ENCODE measurements at regions not wholly inside any gene's neighbourhood (a gene's known extent, or its start where the extent isn't known, plus 50 kb on each side); places are given as distances from the start of the nearest gene placed in this dataset.

GRCh38 chr16:72680732-72681131 is 367.2 kb downstream of the ZFHX3 start:
- Histone ChIP-seq H3K4me1 (no peaks in the 10 kb centered on the region), H3K27ac (no peak overlapping the region), H3K9me3 (no peaks in the 10 kb centered on the region), H3K36me3 (no peaks in the 10 kb centered on the region), H3K4me3 (no peak overlapping the region), H3K27me3 (no peaks in the 10 kb centered on the region)
- TF ChIP-seq CTCF (IDR thresholded peaks at IDR 0.05): no peak
- ATAC-seq: no peak
- DNase-seq: no peak
- intact Hi-C loops (cut with DNase I): no loop called here

- no peak overlapping the region for H3K4me3 ChIP-seq
- TF ChIP-seq CTCF (IDR thresholded peaks at IDR 0.05): no peak
- no peaks in the 10 kb centered on the region for H3K9me3 ChIP-seq
- H3K4me1 ChIP-seq: no peaks in the 10 kb centered on the region
- DNase-seq (no peak), ATAC-seq (no peak)
- H3K27ac ChIP-seq: no peak overlapping the region
- H3K27me3 ChIP-seq: no peaks in the 10 kb centered on the region
- intact Hi-C loops (cut with DNase I): no loop called here
- H3K36me3 ChIP-seq: no peaks in the 10 kb centered on the region
Observed at GRCh38 chr16:72679856-72680255, 368.1 kb downstream of the ZFHX3 start.

- H3K4me3 ChIP-seq: no peak overlapping the region
- no peak for DNase-seq
- intact Hi-C loops (cut with DNase I): no loop called here
- no peaks in the 10 kb centered on the region for H3K36me3 ChIP-seq
- H3K27me3 ChIP-seq: no peaks in the 10 kb centered on the region
- H3K4me1 ChIP-seq: no peaks in the 10 kb centered on the region
- H3K27ac ChIP-seq: no peak overlapping the region
- no peak for TF ChIP-seq CTCF (IDR thresholded peaks at IDR 0.05)
- H3K9me3 ChIP-seq: peaks cover 9% of the 10 kb centered on the region
- ATAC-seq: peak; percentile 96
Observed at GRCh38 chr16:72677662-72678447, 370.1 kb downstream of the ZFHX3 start.

- peaks cover 11% of the 10 kb centered on the region for H3K9me3 ChIP-seq
- no peak for TF ChIP-seq CTCF (IDR thresholded peaks at IDR 0.05)
- DNase-seq (no peak), ATAC-seq (no peak)
- H3K36me3 ChIP-seq: no peaks in the 10 kb centered on the region
- H3K4me3 ChIP-seq: no peak overlapping the region
- intact Hi-C loops (cut with DNase I): no loop called here
- no peak overlapping the region for H3K27ac ChIP-seq
- H3K27me3 ChIP-seq: no peaks in the 10 kb centered on the region
- no peaks in the 10 kb centered on the region for H3K4me1 ChIP-seq
Observed at GRCh38 chr16:72673118-72673517, 374.8 kb downstream of the ZFHX3 start.

- Histone ChIP-seq H3K27me3 (no peaks in the 10 kb centered on the region), H3K4me1 (peaks cover 14% of the 10 kb centered on the region), H3K4me3 (no peak overlapping the region), H3K9me3 (no peaks in the 10 kb centered on the region), H3K36me3 (no peaks in the 10 kb centered on the region), H3K27ac (no peak overlapping the region)
- no peak for TF ChIP-seq CTCF (IDR thresholded peaks at IDR 0.05)
- intact Hi-C loops (cut with DNase I): no loop called here
- ATAC-seq: no peak
- no peak for DNase-seq
Observed at GRCh38 chr16:72666267-72666666, 381.7 kb downstream of the ZFHX3 start.
